Cardiac septum (tissue), 1 donor: ENCODE measurements at regions not wholly inside any gene's neighbourhood (a gene's known extent, or its start where the extent isn't known, plus 50 kb on each side); places are given as distances from the start of the nearest gene placed in this dataset.

Experiments
- DNase-seq: peaks from one replicate; pipeline ENCODE4 v3.0.0-alpha.2; 2020; ENCODE audit warnings: low spot score
- intact Hi-C: fragments of 100-400 bp; cut with DNase I; formaldehyde crosslinking; loops from one replicate; pipeline ENCODE4 v1.14.0; 2022
- donor health status: DM: no; HTN: no; CAD: no.

GRCh38 chr12:90343966-90344365 is 611.0 kb downstream of the CCER1 start:
- DNase-seq, result no peak
- intact Hi-C loops, result no loop called here

DNA sequence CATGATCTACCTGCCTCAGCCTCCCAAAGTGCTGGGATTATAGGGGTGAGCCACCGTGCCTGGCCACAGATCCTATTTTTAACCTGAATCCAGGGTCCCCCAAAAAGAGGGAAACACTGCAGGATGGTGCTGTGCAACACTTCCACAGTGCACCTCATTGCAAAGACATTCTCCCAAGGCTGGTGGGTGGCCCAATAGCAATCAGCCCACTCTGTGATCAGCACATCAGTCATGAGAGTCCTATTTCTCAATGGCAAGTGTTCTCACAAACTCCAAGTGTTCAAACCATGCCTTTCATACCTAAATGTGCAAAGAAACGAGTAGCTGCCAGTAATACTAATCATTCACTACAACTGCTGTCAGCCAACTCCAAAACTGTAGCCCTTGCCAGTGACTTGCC is 612.9 kb downstream of the CCER1 start:
- intact Hi-C loops, result no loop called here

GRCh38 chr12:90339837-90340236 is 615.1 kb downstream of the CCER1 start:
- intact Hi-C loops, result no loop called here
- DNase-seq, result no peak

More for the DNA sequence above, 612.9 kb downstream of the CCER1 start:
- no peak for DNase-seq

DNA sequence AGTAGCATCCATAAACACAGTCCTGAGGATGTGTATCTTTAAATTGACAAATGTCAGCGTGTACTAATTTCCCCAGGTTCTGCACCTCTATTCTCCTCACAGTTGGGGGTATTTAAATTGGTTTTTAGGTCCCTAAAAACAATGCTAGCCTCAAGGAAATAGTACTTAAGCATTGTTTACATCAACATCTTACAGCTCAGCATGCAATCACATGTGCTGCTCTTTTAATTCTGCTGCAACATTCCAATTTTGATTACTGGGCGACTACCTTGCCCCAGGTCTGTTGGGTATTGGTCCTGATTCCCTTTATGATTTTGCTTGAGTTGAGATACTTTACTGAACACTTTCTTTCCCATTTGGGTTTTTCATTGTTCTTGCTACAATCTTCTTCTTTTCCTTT is 616.6 kb downstream of the CCER1 start:
- intact Hi-C loops, result no loop called here
- no peak for DNase-seq

- DNase-seq, result no peak
Observed at GRCh38 chr12:90337018-90337417, 618.0 kb downstream of the CCER1 start.

GRCh38 chr12:90335566-90335965 is 619.4 kb downstream of the CCER1 start:
- DNase-seq, result no peak
- intact Hi-C loops, result no loop called here

More at GRCh38 chr12:90337018-90337417, 618.0 kb downstream of the CCER1 start:
- intact Hi-C loops, result no loop called here

GRCh38 chr12:90333939-90334338 is 621.0 kb downstream of the CCER1 start:
- intact Hi-C loops, result no loop called here
- DNase-seq, result no peak

GRCh38 chr12:90333424-90333823 is 621.6 kb downstream of the CCER1 start:
- intact Hi-C loops, result no loop called here
- no peak for DNase-seq

DNA sequence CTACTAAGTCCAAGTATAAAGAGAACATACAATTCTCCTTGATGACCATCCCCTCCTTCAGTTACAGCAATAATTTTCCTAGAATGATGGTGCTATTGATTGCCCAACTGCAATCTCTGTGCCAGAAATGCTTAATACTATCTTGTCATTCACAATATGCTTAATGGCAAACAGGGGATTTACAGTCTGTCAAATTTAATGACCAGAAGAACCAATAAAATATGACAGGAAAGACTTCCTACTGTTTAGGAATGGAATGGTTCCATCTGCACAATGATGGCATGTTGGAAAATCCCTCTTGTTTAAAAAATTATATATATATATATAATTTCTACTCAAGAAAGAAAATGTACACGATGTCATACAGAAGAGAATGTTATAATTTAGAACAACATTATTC is 623.2 kb downstream of the CCER1 start:
- DNase-seq, result no peak
- intact Hi-C loops, result no loop called here

DNA sequence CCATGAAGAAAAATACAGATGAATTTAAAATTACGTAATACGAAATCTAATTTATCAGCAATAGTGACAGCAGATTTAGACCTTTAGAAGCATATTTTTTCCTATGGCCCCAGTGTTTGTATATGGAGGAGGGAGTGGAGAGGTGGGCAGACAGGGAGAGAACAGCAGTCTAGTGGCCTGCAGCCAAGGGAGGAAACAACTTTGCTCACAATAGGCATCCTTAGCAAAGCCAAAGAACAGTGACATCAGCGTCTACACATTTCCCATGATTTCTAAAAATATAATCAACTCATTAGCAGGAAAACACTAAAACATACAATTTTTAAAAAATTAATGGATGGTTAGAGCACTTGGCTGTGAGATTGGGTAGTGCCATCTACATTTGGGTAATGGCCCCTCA is 622.6 kb upstream of the ATP2B1 start:
- intact Hi-C loops, result no loop called here
- peak; percentile 74 for DNase-seq

GRCh38 chr12:90327793-90328743 is 619.4 kb upstream of the ATP2B1 start:
- DNase-seq, result no peak
- intact Hi-C loops, result no loop called here

GRCh38 chr12:90323217-90323616 is 614.6 kb upstream of the ATP2B1 start:
- intact Hi-C loops, result no loop called here

DNA sequence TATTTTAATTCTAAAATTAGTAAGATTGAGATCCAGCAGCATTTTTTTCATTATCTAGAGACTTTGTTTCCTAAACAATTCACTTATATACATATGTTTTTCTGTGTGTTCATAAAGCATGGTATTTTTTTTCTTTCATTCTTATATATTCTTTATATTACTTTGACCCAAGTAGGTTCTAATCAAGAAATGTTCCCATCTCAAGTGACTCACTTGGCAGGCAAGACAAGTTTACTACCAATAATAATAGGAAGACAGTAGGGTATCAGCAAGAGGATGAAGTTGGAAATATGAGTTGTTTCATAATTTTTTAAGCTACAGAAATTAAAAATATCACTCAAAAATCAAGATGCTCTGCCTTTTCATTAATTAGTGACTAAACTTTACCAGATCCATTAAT is 613.4 kb upstream of the ATP2B1 start:
- no peak for DNase-seq
- intact Hi-C loops, result no loop called here

More at GRCh38 chr12:90323217-90323616, 614.6 kb upstream of the ATP2B1 start:
- DNase-seq, result no peak

- intact Hi-C loops, result no loop called here
- no peak for DNase-seq
Observed at GRCh38 chr12:90321369-90321768, 612.7 kb upstream of the ATP2B1 start.

- intact Hi-C loops, result no loop called here
- no peak for DNase-seq
Observed at GRCh38 chr12:90311561-90311960, 602.9 kb upstream of the ATP2B1 start.

GRCh38 chr12:90305379-90305778 is 596.7 kb upstream of the ATP2B1 start:
- intact Hi-C loops, result no loop called here
- DNase-seq, result no peak

DNA sequence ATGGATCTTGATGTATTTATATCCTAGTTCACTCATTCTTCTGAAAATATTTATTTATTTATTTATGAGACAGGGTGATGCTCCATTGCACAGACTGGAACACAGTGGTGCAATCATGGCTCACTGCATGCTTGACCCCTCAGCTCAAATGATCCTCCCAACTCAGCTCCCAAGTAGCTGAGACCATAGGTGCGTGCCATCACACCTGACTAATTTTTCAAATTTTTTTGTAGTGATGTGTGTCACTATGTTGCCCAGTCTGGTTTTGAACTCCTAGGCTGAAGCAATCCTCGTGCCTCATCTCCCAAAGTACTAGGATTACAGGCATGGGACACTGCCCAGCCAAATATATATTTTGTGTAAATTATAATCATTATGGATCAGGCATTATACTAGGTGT is 595.6 kb upstream of the ATP2B1 start:
- intact Hi-C loops, result no loop called here
- no peak for DNase-seq

GRCh38 chr12:90303771-90304170 is 595.1 kb upstream of the ATP2B1 start:
- intact Hi-C loops, result no loop called here
- no peak for DNase-seq

- intact Hi-C loops, result no loop called here
- no peak for DNase-seq
Observed at GRCh38 chr12:90301561-90302133, 593.0 kb upstream of the ATP2B1 start.

GRCh38 chr12:90301095-90301494 is 592.5 kb upstream of the ATP2B1 start:
- intact Hi-C loops, result no loop called here
- DNase-seq, result no peak

DNA sequence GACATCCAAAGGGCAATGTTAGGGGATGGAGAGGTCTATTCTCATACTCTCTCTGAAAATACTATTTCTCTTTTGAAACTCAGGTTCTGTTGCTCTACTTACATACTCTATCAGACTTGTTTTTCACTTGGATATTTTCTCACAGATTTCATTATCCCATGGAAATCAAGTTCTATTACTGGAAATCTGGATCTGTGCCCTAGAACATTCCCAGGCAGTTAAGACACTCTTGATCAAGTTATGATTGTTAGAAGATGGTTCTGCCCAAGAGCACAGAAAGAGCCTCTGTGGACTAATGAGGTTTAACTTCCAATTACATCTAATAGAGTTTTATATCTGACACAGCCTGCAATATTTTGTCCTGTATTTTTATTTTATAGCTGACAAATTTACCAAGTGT is 591.0 kb upstream of the ATP2B1 start:
- no peak for DNase-seq
- intact Hi-C loops, result no loop called here
